ENCODE measurements at regions not wholly inside any gene's neighbourhood (a gene's known extent, or its start where the extent isn't known, plus 50 kb on each side); places are given as distances from the start of the nearest gene placed in this dataset.

GRCh38 chr11:121793291-121793690, 322.7 kb downstream of the BLID start:
- H3K4me1 ChIP-seq (ENCODE audit: control insufficient read depth, insufficient read depth, low read length): no peaks in the 10 kb centered on the region
- WGBS, 2 experiments: 94 to 97% methylated on average over 4 of the region's 4 CpGs
- no peaks in the 10 kb centered on the region for H3K36me3 ChIP-seq (ENCODE audit: control insufficient read depth, insufficient read depth, low read length)
- H3K27me3 ChIP-seq (ENCODE audit: control insufficient read depth, insufficient read depth, low read length, poor library complexity, severe bottlenecking): no peaks in the 10 kb centered on the region
- no peak overlapping the region for H3K4me3 ChIP-seq (ENCODE audit: insufficient read depth, low read depth, low read length)
- no peaks in the 10 kb centered on the region for H3K9me3 ChIP-seq (ENCODE audit: control insufficient read depth, low read length)
- H3K27ac ChIP-seq (ENCODE audit: insufficient read depth, low read depth, low read length, poor library complexity, severe bottlenecking): no peak overlapping the region

- Histone ChIP-seq H3K36me3 (ENCODE audit: control insufficient read depth, insufficient read depth, low read length) (no peaks in the 10 kb centered on the region), H3K9me3 (ENCODE audit: control insufficient read depth, low read length) (no peaks in the 10 kb centered on the region), H3K27ac (ENCODE audit: insufficient read depth, low read depth, low read length, poor library complexity, severe bottlenecking) (no peak overlapping the region), H3K4me1 (ENCODE audit: control insufficient read depth, insufficient read depth, low read length) (no peaks in the 10 kb centered on the region), H3K27me3 (ENCODE audit: control insufficient read depth, insufficient read depth, low read length, poor library complexity, severe bottlenecking) (no peaks in the 10 kb centered on the region), H3K4me3 (ENCODE audit: insufficient read depth, low read depth, low read length) (no peak overlapping the region)
- 93 to 95% methylated on average over 3 of the region's 3 CpGs for WGBS, 2 experiments
Observed at GRCh38 chr11:121792185-121792584, 323.8 kb downstream of the BLID start.

GRCh38 chr11:121790430-121790829, 325.6 kb downstream of the BLID start:
- 87 to 91% methylated on average over 2 of the region's 2 CpGs for WGBS, 2 experiments
- H3K4me3 ChIP-seq (ENCODE audit: insufficient read depth, low read depth, low read length): no peak overlapping the region
- no peaks in the 10 kb centered on the region for H3K27me3 ChIP-seq (ENCODE audit: control insufficient read depth, insufficient read depth, low read length, poor library complexity, severe bottlenecking)
- no peaks in the 10 kb centered on the region for H3K36me3 ChIP-seq (ENCODE audit: control insufficient read depth, insufficient read depth, low read length)
- no peaks in the 10 kb centered on the region for H3K4me1 ChIP-seq (ENCODE audit: control insufficient read depth, insufficient read depth, low read length)
- H3K27ac ChIP-seq (ENCODE audit: insufficient read depth, low read depth, low read length, poor library complexity, severe bottlenecking): no peak overlapping the region
- no peaks in the 10 kb centered on the region for H3K9me3 ChIP-seq (ENCODE audit: control insufficient read depth, low read length)

GRCh38 chr11:121780971-121781370, 328.2 kb upstream of the SORL1-AS1 start:
- Histone ChIP-seq H3K27me3 (ENCODE audit: control insufficient read depth, insufficient read depth, low read length, poor library complexity, severe bottlenecking) (no peaks in the 10 kb centered on the region), H3K27ac (ENCODE audit: insufficient read depth, low read depth, low read length, poor library complexity, severe bottlenecking) (no peak overlapping the region), H3K9me3 (ENCODE audit: control insufficient read depth, low read length) (no peaks in the 10 kb centered on the region), H3K4me1 (ENCODE audit: control insufficient read depth, insufficient read depth, low read length) (no peaks in the 10 kb centered on the region), H3K4me3 (ENCODE audit: insufficient read depth, low read depth, low read length) (no peak overlapping the region), H3K36me3 (ENCODE audit: control insufficient read depth, insufficient read depth, low read length) (no peaks in the 10 kb centered on the region)
- 92 to 93% methylated on average over 2 of the region's 2 CpGs for WGBS, 2 experiments

GRCh38 chr11:121777056-121777455, 324.3 kb upstream of the SORL1-AS1 start:
- Histone ChIP-seq H3K27ac (ENCODE audit: insufficient read depth, low read depth, low read length, poor library complexity, severe bottlenecking) (no peak overlapping the region), H3K9me3 (ENCODE audit: control insufficient read depth, low read length) (no peaks in the 10 kb centered on the region)

GRCh38 chr11:121775276-121775675, 322.5 kb upstream of the SORL1-AS1 start:
- Histone ChIP-seq H3K9me3 (ENCODE audit: control insufficient read depth, low read length) (no peaks in the 10 kb centered on the region), H3K27ac (ENCODE audit: insufficient read depth, low read depth, low read length, poor library complexity, severe bottlenecking) (no peak overlapping the region), H3K27me3 (ENCODE audit: control insufficient read depth, insufficient read depth, low read length, poor library complexity, severe bottlenecking) (no peaks in the 10 kb centered on the region), H3K4me3 (ENCODE audit: insufficient read depth, low read depth, low read length) (no peak overlapping the region), H3K4me1 (ENCODE audit: control insufficient read depth, insufficient read depth, low read length) (no peaks in the 10 kb centered on the region), H3K36me3 (ENCODE audit: control insufficient read depth, insufficient read depth, low read length) (no peaks in the 10 kb centered on the region)
- 77 to 78% methylated on average over 5 of the region's 5 CpGs for WGBS, 2 experiments

More at GRCh38 chr11:121777056-121777455, 324.3 kb upstream of the SORL1-AS1 start:
- H3K36me3 ChIP-seq (ENCODE audit: control insufficient read depth, insufficient read depth, low read length): no peaks in the 10 kb centered on the region
- WGBS, 2 experiments: 91 to 93% methylated on average over 3 of the region's 3 CpGs
- H3K27me3 ChIP-seq (ENCODE audit: control insufficient read depth, insufficient read depth, low read length, poor library complexity, severe bottlenecking): no peaks in the 10 kb centered on the region
- no peak overlapping the region for H3K4me3 ChIP-seq (ENCODE audit: insufficient read depth, low read depth, low read length)
- no peaks in the 10 kb centered on the region for H3K4me1 ChIP-seq (ENCODE audit: control insufficient read depth, insufficient read depth, low read length)

- Histone ChIP-seq H3K4me1 (ENCODE audit: control insufficient read depth, insufficient read depth, low read length) (no peaks in the 10 kb centered on the region), H3K4me3 (ENCODE audit: insufficient read depth, low read depth, low read length) (no peak overlapping the region), H3K27ac (ENCODE audit: insufficient read depth, low read depth, low read length, poor library complexity, severe bottlenecking) (no peak overlapping the region), H3K27me3 (ENCODE audit: control insufficient read depth, insufficient read depth, low read length, poor library complexity, severe bottlenecking) (no peaks in the 10 kb centered on the region), H3K36me3 (ENCODE audit: control insufficient read depth, insufficient read depth, low read length) (no peaks in the 10 kb centered on the region), H3K9me3 (ENCODE audit: control insufficient read depth, low read length) (no peaks in the 10 kb centered on the region)
- WGBS, 2 experiments: 94 to 96% methylated on average over 2 of the region's 2 CpGs
Observed at GRCh38 chr11:121773076-121773475, 320.3 kb upstream of the SORL1-AS1 start.

- no peak overlapping the region for H3K4me3 ChIP-seq (ENCODE audit: insufficient read depth, low read depth, low read length)
- H3K4me1 ChIP-seq (ENCODE audit: control insufficient read depth, insufficient read depth, low read length): no peaks in the 10 kb centered on the region
- no peaks in the 10 kb centered on the region for H3K36me3 ChIP-seq (ENCODE audit: control insufficient read depth, insufficient read depth, low read length)
- no peaks in the 10 kb centered on the region for H3K9me3 ChIP-seq (ENCODE audit: control insufficient read depth, low read length)
- WGBS, 2 experiments: 93 to 95% methylated on average over 4 of the region's 4 CpGs
- no peaks in the 10 kb centered on the region for H3K27me3 ChIP-seq (ENCODE audit: control insufficient read depth, insufficient read depth, low read length, poor library complexity, severe bottlenecking)
- no peak overlapping the region for H3K27ac ChIP-seq (ENCODE audit: insufficient read depth, low read depth, low read length, poor library complexity, severe bottlenecking)
Observed at GRCh38 chr11:121770939-121771595, 318.3 kb upstream of the SORL1-AS1 start.

GRCh38 chr11:121769191-121769590, 316.4 kb upstream of the SORL1-AS1 start:
- no peaks in the 10 kb centered on the region for H3K36me3 ChIP-seq (ENCODE audit: control insufficient read depth, insufficient read depth, low read length)
- H3K27me3 ChIP-seq (ENCODE audit: control insufficient read depth, insufficient read depth, low read length, poor library complexity, severe bottlenecking): no peaks in the 10 kb centered on the region
- H3K4me3 ChIP-seq (ENCODE audit: insufficient read depth, low read depth, low read length): no peak overlapping the region
- 82 to 96% methylated on average over 2 of the region's 2 CpGs for WGBS, 2 experiments
- no peaks in the 10 kb centered on the region for H3K4me1 ChIP-seq (ENCODE audit: control insufficient read depth, insufficient read depth, low read length)
- H3K9me3 ChIP-seq (ENCODE audit: control insufficient read depth, low read length): no peaks in the 10 kb centered on the region
- H3K27ac ChIP-seq (ENCODE audit: insufficient read depth, low read depth, low read length, poor library complexity, severe bottlenecking): no peak overlapping the region

GRCh38 chr11:121767433-121767832, 314.7 kb upstream of the SORL1-AS1 start:
- Histone ChIP-seq H3K4me1 (ENCODE audit: control insufficient read depth, insufficient read depth, low read length) (no peaks in the 10 kb centered on the region), H3K4me3 (ENCODE audit: insufficient read depth, low read depth, low read length) (no peak overlapping the region), H3K9me3 (ENCODE audit: control insufficient read depth, low read length) (no peaks in the 10 kb centered on the region), H3K36me3 (ENCODE audit: control insufficient read depth, insufficient read depth, low read length) (no peaks in the 10 kb centered on the region), H3K27me3 (ENCODE audit: control insufficient read depth, insufficient read depth, low read length, poor library complexity, severe bottlenecking) (no peaks in the 10 kb centered on the region), H3K27ac (ENCODE audit: insufficient read depth, low read depth, low read length, poor library complexity, severe bottlenecking) (no peak overlapping the region)
- 93 to 98% methylated on average over 3 of the region's 3 CpGs for WGBS, 2 experiments

GRCh38 chr11:121766991-121767390, 314.2 kb upstream of the SORL1-AS1 start:
- Histone ChIP-seq H3K27me3 (ENCODE audit: control insufficient read depth, insufficient read depth, low read length, poor library complexity, severe bottlenecking) (no peaks in the 10 kb centered on the region), H3K4me3 (ENCODE audit: insufficient read depth, low read depth, low read length) (no peak overlapping the region), H3K27ac (ENCODE audit: insufficient read depth, low read depth, low read length, poor library complexity, severe bottlenecking) (no peak overlapping the region), H3K36me3 (ENCODE audit: control insufficient read depth, insufficient read depth, low read length) (no peaks in the 10 kb centered on the region), H3K4me1 (ENCODE audit: control insufficient read depth, insufficient read depth, low read length) (no peaks in the 10 kb centered on the region), H3K9me3 (ENCODE audit: control insufficient read depth, low read length) (no peaks in the 10 kb centered on the region)
- 89 to 96% methylated on average over 4 of the region's 4 CpGs for WGBS, 2 experiments
